ENCODE measurements at regions not wholly inside any gene's neighbourhood (a gene's known extent, or its start where the extent isn't known, plus 50 kb on each side); places are given as distances from the start of the nearest gene placed in this dataset.
"Not testable (repeated sequence)": the region's sequence is repeated elsewhere in the genome, so short reads cannot be mapped to it uniquely, and the experiment has no call there.

DNA sequence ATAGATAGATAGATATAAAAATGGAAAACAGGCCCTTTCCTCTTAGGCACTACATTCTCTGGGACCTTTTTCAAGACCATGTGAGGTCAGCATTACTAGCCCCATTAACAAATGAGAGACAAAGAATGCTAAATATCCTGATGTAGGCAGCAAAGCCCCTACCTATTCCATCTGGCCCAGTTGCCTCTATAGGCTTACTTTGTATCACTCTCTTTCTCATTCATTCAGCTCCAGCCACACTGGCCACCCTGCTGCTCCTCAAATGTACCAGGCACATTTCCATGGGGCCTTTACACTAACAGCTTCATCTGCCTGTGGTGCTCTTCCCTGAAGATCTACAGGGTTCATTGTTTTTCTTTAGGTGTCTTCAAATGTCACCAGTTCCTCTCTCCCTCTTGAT lies 156.4 kb downstream of the SPDYE17 start:
- not testable (repeated sequence) for H3K4me3 Mint-ChIP-seq, H3K27ac Mint-ChIP-seq

DNA sequence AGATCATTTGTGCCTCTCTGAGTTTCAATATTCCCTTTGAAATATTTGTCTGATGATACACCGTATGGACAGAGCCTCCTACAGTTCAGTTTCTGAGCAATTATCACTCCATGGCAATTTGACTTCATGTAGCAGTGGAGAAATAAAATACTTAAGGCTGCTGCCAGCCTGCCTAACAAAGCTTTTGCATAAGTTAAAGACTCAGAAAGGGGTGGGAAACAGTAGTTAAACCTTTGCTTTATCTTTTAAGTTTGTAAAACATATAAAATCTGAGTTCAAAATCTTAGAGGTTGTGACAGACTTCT lies 161.7 kb downstream of the SPDYE17 start:
- H3K4me1 Mint-ChIP-seq, H3K36me3 Mint-ChIP-seq, H3K27me3 Mint-ChIP-seq, H3K4me3 Mint-ChIP-seq, H3K9me3 Mint-ChIP-seq, H3K27ac Mint-ChIP-seq: not testable (repeated sequence)

More for the DNA sequence above, 156.4 kb downstream of the SPDYE17 start:
- not testable (repeated sequence) for H3K4me1 Mint-ChIP-seq, H3K36me3 Mint-ChIP-seq, H3K9me3 Mint-ChIP-seq, H3K27me3 Mint-ChIP-seq

DNA sequence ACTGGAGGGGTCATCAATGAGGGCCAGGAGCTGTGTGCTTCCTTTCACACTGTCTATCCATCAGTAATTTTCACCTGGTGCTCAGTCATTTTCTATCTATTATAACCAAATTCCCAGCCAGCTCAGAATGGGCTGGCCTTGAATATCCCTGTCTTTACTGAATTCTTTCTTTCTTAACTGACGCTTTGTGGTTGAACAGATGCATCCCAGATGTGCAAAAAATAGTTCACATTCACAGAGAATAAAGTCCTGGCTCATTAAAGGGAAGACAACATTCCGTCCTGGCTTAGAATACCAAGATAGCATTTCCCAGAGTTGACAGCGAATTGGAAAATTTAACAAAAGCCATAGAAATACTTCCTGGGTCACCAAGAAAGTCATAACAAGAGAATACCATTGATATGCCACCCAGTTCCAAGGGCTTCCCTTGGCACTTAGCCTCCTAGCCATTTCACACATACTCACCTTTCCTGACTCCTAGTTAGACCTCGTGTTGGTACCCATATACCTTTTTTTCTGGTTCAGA lies 164.7 kb downstream of the SPDYE17 start:
- not testable (repeated sequence) for H3K27ac Mint-ChIP-seq, H3K4me1 Mint-ChIP-seq, H3K36me3 Mint-ChIP-seq, H3K9me3 Mint-ChIP-seq, H3K4me3 Mint-ChIP-seq, H3K27me3 Mint-ChIP-seq

DNA sequence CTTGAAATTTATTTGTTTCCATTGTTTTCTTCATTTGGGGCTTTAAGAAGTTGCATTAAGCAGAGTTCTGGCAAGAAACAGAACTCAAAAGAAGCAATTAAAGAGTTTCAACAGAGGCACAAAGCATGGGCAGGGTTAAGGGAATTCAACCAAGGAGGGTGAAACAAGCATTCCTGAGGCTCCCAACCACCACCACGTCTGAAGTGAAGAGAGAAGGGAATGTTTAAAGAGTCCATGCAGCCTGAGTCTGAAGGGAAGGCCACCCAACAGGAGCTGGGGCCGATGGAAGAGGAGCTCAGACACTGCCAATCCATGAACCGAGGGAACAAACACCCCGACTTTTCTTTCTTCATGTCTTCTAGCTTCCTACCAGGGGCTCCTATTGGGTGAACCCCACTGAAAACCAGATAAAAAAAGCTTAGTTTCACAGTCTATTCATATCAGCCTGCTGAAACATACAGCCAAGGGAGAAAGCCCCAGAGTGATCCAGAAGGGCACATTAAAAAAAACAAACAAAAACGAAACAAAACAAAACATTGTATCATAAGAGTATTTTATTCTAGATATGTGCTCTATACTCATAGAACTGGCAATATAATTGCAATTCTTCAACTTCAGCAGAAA lies 168.9 kb downstream of the SPDYE17 start:
- not testable (repeated sequence) for H3K36me3 Mint-ChIP-seq, H3K27me3 Mint-ChIP-seq, H3K4me3 Mint-ChIP-seq, H3K9me3 Mint-ChIP-seq, H3K4me1 Mint-ChIP-seq, H3K27ac Mint-ChIP-seq

DNA sequence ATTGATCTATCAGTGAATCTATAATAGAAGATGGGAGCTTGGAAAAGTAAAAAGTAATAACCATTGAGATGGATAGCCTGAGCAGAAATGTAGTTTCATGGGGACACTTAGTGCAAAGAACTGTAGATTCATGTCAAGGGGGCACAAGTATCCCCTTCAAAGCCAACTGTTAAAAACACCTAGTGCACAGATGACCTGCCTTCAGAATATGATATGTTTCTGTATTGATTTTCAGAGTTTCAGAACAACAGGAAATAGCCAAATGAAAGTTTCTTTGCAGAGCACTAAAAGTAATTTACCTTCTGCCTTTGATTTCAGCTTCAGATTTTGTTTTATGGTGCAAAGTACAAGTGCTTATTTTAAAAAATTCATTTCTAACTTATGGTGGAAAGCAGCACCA lies 169.9 kb downstream of the SPDYE17 start:
- not testable (repeated sequence) for H3K4me3 Mint-ChIP-seq, H3K4me1 Mint-ChIP-seq, H3K9me3 Mint-ChIP-seq, H3K36me3 Mint-ChIP-seq, H3K27ac Mint-ChIP-seq, H3K27me3 Mint-ChIP-seq

DNA sequence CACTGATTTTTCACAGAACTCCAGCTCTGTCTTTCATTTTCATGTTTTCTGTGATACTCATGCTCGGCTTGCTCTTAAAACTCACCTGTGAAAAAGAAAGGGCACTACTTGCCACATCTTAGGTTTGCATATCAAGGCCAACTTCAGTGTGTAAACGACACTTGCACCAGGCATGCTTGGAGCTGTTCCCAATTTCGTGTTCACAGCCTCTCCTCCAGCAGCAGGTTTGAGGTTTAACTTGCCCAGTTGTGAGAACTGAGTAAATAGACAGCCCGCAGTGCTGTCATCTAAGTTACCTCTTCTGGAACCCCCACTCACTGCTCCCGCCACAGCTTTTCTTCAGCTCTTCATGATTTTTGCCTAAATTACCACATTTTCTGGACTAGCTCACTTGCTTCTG lies 172.2 kb downstream of the SPDYE17 start:
- not testable (repeated sequence) for H3K4me1 Mint-ChIP-seq, H3K36me3 Mint-ChIP-seq, H3K9me3 Mint-ChIP-seq

DNA sequence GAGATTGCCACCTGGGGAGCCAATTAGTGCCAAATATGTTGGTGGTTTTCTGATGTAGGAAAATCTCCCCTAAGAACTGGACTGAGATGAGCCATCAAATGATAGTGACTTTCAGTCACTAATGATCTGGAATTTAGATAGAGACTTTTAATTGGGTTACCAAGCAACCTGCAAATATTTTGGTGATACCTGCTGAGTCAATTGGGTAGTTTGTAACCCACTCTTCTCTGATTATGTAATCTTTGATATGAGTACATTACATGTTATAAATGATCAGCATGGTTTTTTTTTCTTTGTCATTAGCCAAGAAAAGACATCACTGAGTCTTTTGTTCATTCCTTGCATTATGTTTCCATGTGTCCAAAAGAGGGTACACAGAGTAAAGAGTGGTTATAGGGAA lies 177.5 kb downstream of the SPDYE17 start:
- peaks cover 11% of the 10 kb centered on the region for H3K27me3 Mint-ChIP-seq
- not testable (repeated sequence) for H3K36me3 Mint-ChIP-seq, H3K9me3 Mint-ChIP-seq, H3K27ac Mint-ChIP-seq, H3K4me3 Mint-ChIP-seq, H3K4me1 Mint-ChIP-seq

More for the DNA sequence above, 172.2 kb downstream of the SPDYE17 start:
- not testable (repeated sequence) for H3K27ac Mint-ChIP-seq, H3K27me3 Mint-ChIP-seq, H3K4me3 Mint-ChIP-seq

DNA sequence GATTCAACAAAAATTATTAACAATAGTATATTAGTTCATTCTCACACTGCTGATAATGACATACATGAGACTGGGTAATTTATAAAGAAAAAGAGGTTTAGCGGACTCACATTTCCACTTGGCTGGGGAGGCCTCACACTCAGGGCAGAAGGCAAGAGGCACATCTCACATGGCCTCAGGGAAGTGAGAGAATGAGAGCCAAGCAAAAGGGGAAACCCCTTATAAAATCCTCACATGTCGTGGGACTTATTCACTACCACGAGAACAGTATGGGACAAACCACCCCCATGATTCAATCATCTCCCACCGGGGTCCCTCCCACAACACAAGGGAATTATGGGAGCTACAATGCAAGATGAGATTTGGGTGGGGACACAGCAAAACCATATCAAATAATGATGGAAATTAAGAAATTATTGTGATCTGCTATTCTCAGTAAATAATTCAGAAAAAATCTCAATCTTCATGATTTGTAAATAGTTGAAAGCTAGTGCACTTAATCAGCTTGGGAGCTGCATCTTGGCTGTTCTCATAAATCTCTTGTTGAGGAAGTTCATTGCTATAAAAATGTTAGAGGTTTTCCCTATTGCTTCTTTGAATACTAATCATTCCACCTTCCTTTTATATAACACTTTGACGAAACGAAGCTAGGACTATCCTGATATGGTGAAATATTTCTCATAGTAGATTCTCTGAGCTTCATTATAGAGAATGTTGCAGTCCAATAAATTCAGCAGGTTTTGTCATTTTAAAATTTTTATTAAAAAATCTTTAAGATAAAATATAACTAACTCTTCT lies 179.2 kb downstream of the SPDYE17 start:
- not testable (repeated sequence) for H3K4me1 Mint-ChIP-seq, H3K4me3 Mint-ChIP-seq, H3K9me3 Mint-ChIP-seq, H3K36me3 Mint-ChIP-seq, H3K27ac Mint-ChIP-seq
- peaks cover 12% of the 10 kb centered on the region for H3K27me3 Mint-ChIP-seq

DNA sequence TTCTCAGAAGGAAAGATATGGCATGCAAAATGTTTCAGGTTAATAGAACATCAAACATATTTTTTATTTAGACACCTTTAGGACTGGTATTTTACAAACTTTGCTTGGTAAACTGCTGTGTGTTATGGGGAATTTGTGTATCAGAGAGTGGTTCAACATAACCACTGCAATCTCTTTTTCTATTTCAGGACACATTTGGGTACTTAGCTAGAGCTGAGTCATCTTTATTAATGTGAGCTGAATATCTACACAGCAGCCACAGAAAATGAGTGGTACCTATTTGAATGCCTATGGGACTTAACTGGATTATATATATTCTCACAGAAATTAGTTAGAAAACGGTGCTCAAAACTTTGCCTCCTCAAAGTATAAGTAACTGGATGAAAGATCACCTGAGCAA lies 179.8 kb downstream of the SPDYE17 start:
- H3K36me3 Mint-ChIP-seq, result not testable (repeated sequence)

DNA sequence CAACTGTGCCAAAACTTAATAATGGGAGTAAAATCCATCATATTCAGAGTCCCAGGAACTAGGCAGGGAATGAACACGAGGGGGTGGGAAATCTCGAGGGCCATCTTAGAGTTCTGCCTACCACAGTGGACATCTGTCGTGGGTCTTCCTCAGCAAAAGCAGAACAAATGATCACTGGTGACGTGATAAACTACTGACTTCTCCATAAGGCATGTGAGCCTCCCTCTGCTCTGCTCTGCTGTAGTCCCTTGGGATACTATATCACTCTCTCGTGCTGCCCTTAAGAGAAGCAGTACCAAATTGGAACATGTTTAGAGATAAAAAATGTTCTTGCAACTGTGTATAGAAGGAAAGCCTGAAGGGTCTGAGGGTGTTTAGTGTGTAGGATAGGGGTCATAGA lies 180.5 kb downstream of the SPDYE17 start:
- not testable (repeated sequence) for H3K9me3 Mint-ChIP-seq, H3K36me3 Mint-ChIP-seq, H3K4me3 Mint-ChIP-seq, H3K4me1 Mint-ChIP-seq, H3K27ac Mint-ChIP-seq
- H3K27me3 Mint-ChIP-seq, result peaks cover 16% of the 10 kb centered on the region

More for the DNA sequence above, 179.8 kb downstream of the SPDYE17 start:
- not testable (repeated sequence) for H3K4me1 Mint-ChIP-seq, H3K27ac Mint-ChIP-seq, H3K4me3 Mint-ChIP-seq, H3K9me3 Mint-ChIP-seq
- H3K27me3 Mint-ChIP-seq, result peaks cover 16% of the 10 kb centered on the region

DNA sequence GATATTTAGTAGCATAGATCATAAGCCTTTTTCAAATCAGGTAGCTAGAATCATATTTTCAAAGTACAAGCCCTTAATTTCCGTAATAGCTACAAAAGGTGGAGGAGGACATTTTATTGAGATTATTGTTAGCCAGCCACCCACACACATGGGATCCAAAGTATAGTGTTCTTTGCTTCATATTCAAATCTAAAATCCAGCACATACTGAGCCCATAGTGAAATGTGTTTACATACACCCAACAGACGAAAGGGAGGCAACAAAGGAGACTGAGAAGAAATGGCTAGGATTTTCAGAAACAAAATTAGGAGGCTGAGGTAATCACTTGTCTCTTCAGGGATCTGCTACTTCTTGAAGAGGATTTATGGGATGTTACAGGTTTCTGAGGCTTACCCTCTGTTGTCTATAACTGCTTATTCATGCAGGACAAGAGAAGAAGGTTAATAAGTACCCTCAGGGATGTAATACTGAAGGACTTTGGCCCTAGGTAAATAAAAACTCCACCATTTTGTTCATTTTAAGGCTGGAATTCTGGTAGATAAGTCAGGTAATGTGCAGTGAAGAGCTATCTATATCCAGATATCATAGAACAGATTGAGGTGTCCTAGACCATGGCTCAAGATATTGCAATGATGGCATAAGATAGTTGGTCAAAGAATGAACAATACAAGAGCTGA lies 182.1 kb downstream of the SPDYE17 start:
- H3K27me3 Mint-ChIP-seq, result peaks cover 14% of the 10 kb centered on the region

DNA sequence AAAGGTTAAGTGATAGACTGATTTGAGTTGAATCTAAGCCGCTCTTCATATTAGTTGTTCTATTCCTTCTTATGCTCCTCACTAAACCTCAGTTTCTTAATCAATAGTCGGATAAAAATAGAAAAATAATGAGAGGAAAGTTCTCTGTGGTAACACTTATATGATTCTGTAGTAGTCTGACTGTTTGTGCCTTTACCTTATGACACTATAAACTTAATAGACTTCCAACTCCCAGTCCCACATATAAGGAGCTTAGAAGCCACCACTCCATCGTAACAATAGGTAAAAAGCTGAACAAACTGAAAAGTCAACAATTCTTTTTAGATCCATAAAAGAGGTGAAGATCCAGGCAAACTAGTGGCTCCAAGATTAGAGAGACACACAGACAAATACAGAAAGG lies 192.3 kb downstream of the SPDYE17 start:
- not testable (repeated sequence) for H3K4me1 Mint-ChIP-seq, H3K4me3 Mint-ChIP-seq

More for the DNA sequence above, 182.1 kb downstream of the SPDYE17 start:
- H3K4me1 Mint-ChIP-seq, H3K4me3 Mint-ChIP-seq, H3K9me3 Mint-ChIP-seq, H3K27ac Mint-ChIP-seq, H3K36me3 Mint-ChIP-seq: not testable (repeated sequence)

DNA sequence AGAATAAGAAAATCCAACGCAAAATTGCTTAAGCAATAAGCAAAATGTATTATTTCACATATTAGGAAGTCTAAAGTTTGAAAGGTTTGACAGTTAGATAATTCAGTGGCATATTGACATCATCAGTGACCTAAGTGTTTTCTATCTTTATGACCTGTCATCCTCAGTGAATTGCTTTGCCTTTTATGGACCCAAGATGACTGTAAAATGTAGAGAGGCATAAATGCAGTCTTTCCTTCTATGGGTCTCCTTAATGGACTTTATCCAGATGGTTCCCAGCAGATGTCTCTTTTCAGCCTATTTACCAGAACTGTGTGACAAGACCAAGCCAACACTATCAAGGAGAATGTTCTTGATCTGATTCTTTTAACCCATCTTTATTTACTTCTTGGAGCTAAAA lies 192.9 kb downstream of the SPDYE17 start:
- not testable (repeated sequence) for H3K36me3 Mint-ChIP-seq, H3K4me1 Mint-ChIP-seq

More for the DNA sequence above, 192.3 kb downstream of the SPDYE17 start:
- H3K36me3 Mint-ChIP-seq, H3K27ac Mint-ChIP-seq: not testable (repeated sequence)
- H3K9me3 Mint-ChIP-seq, result peaks cover 39% of the 10 kb centered on the region
- peaks cover 15% of the 10 kb centered on the region for H3K27me3 Mint-ChIP-seq

DNA sequence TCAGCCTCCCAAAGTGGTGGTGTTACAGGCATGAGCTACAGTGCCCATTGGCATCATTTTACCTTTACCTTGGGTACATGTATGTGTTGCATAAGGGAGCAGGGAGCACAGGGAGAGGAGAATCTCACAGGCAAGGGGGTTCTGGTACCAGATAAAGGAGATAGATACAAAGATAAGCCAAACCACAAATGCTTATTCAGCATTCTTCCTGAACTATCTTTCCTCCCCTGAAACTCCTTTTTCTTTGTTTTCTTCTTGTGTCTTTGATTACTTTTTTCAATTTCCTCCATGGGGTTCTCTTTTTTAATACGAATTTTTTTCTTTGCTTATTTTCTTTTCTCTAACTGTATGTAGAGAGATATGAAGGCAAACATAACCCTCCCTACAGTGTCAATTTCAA lies 193.8 kb downstream of the SPDYE17 start:
- not testable (repeated sequence) for H3K4me3 Mint-ChIP-seq, H3K4me1 Mint-ChIP-seq, H3K27ac Mint-ChIP-seq, H3K36me3 Mint-ChIP-seq
- Mint-ChIP-seq H3K9me3 (peaks cover 39% of the 10 kb centered on the region), H3K27me3 (peaks cover 15% of the 10 kb centered on the region)

More for the DNA sequence above, 192.9 kb downstream of the SPDYE17 start:
- H3K4me3 Mint-ChIP-seq, H3K27ac Mint-ChIP-seq: not testable (repeated sequence)
- peaks cover 39% of the 10 kb centered on the region for H3K9me3 Mint-ChIP-seq
- H3K27me3 Mint-ChIP-seq, result peaks cover 15% of the 10 kb centered on the region

DNA sequence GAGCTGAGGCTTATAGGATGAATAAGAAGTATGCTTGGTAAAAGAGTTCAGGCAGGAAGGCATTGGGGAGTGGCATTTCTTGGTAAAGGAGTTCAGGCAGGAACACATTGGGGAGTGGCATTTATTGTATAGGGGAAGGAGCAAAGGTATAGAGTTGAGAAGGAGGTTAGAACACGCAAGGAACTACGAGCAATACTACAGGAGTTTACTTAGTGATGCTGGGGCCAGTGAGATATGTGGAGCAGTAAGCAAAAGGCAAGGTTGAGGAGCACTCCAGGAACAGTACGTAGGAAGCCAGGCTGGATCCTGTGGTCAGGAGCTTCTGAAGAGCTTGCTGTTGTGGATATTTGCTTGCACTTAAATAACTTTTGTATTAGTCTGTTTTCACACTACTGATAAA lies 202.2 kb upstream of the POMZP3 start:
- H3K4me1 Mint-ChIP-seq, H3K27me3 Mint-ChIP-seq, H3K27ac Mint-ChIP-seq, H3K9me3 Mint-ChIP-seq, H3K36me3 Mint-ChIP-seq, H3K4me3 Mint-ChIP-seq: not testable (repeated sequence)

DNA sequence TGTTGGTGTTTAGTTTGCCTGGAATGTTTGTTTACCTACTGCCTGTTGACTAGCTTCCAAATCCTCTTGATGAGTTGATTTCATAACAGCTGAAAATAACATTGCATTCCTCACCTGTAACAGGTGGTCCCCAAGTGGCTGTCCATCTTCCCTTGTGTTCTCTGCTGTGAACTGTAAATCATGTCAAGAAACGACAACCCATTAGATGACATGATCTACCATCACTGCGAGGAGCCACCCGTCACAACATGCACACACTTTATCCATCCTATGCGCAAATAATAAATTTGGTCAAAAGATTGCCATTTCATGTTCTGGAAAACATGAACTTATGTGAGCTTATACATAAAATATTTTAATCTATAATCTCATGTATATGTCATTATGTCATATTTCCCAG lies 199.1 kb upstream of the POMZP3 start:
- not testable (repeated sequence) for H3K4me3 Mint-ChIP-seq, H3K4me1 Mint-ChIP-seq, H3K27ac Mint-ChIP-seq, H3K27me3 Mint-ChIP-seq, H3K9me3 Mint-ChIP-seq, H3K36me3 Mint-ChIP-seq
